ENCODE measurements at regions not wholly inside any gene's neighbourhood (a gene's known extent, or its start where the extent isn't known, plus 50 kb on each side); places are given as distances from the start of the nearest gene placed in this dataset.

GRCh38 chr19:30659638-30660037 is 287.5 kb downstream of the ZNF536 start:
- DNase-seq (ENCODE audit: low read depth), result no peak

- no peak for DNase-seq (ENCODE audit: low read depth)
These were observed 284.4 kb downstream of the ZNF536 start for GRCh38 chr19:30656520-30657100.

GRCh38 chr19:30653646-30654386 is 281.6 kb downstream of the ZNF536 start:
- no peak for DNase-seq (ENCODE audit: low read depth)

- no peak for DNase-seq (ENCODE audit: low read depth)
These were observed 280.6 kb downstream of the ZNF536 start for GRCh38 chr19:30652751-30653150.

GRCh38 chr19:30651691-30652090 is 279.5 kb downstream of the ZNF536 start:
- no peak for DNase-seq (ENCODE audit: low read depth)

GRCh38 chr19:30651066-30651465 is 278.9 kb downstream of the ZNF536 start:
- DNase-seq (ENCODE audit: low read depth), result no peak

GRCh38 chr19:30649934-30650614 is 277.9 kb downstream of the ZNF536 start:
- no peak for DNase-seq (ENCODE audit: low read depth)

- no peak for DNase-seq (ENCODE audit: low read depth)
These were observed 277.0 kb downstream of the ZNF536 start for GRCh38 chr19:30648866-30649862.

GRCh38 chr19:30647891-30648720 is 275.9 kb downstream of the ZNF536 start:
- DNase-seq (ENCODE audit: low read depth), result no peak

- DNase-seq (ENCODE audit: low read depth), result no peak
These were observed 274.6 kb downstream of the ZNF536 start for GRCh38 chr19:30646806-30647205.

- no peak for DNase-seq (ENCODE audit: low read depth)
These were observed 273.9 kb downstream of the ZNF536 start for GRCh38 chr19:30645946-30646577.

- no peak for DNase-seq (ENCODE audit: low read depth)
These were observed 268.2 kb downstream of the ZNF536 start for GRCh38 chr19:30640252-30640965.

GRCh38 chr19:30638889-30639288 is 266.7 kb downstream of the ZNF536 start:
- DNase-seq (ENCODE audit: low read depth), result no peak

GRCh38 chr19:30637926-30638325 is 265.7 kb downstream of the ZNF536 start:
- DNase-seq (ENCODE audit: low read depth), result no peak

GRCh38 chr19:30634996-30635975 is 263.1 kb downstream of the ZNF536 start:
- DNase-seq (ENCODE audit: low read depth), result no peak

GRCh38 chr19:30634131-30634830 is 262.1 kb downstream of the ZNF536 start:
- DNase-seq (ENCODE audit: low read depth), result no peak

- no peak for DNase-seq (ENCODE audit: low read depth)
These were observed 258.8 kb downstream of the ZNF536 start for GRCh38 chr19:30631033-30631370.
